Right atrium auricular region (tissue), 2 donors: ENCODE measurements at regions not wholly inside any gene's neighbourhood (a gene's known extent, or its start where the extent isn't known, plus 50 kb on each side); places are given as distances from the start of the nearest gene placed in this dataset.

Experiments
- DNase-seq: peaks from one replicate; pipeline ENCODE4 v3.0.0-alpha.2; 2019; ENCODE audit warnings: low spot score
- H3K27ac ChIP-seq, 2 donors: fragments of 200-600 bp; sonication (generic); 1 replicate in 1 of 2; 2 replicates in 1 of 2; pipeline ENCODE4 v1.5.1; 2016 to 2019
- H3K27me3 ChIP-seq, 2 donors: fragments of 200-600 bp; sonication (generic); one replicate each; pipeline versions ENCODE4 v1.5.1 to v1.6.0; 2017 to 2019
- H3K36me3 ChIP-seq: fragments of 200-600 bp; sonication (generic); one replicate; pipeline ENCODE4 v1.5.1; 2016
- H3K4me1 ChIP-seq, 2 donors: fragments of 200-600 bp; sonication (generic); one replicate each; pipeline versions ENCODE4 v1.5.1 to v1.6.0; 2017 to 2019
- H3K4me3 ChIP-seq, 2 donors: fragments of 200-600 bp; sonication (generic); 1 replicate in 1 of 2; 2 replicates in 1 of 2; pipeline ENCODE4 v1.5.1; 2017 to 2019; ENCODE audit warnings: mild to moderate bottlenecking in 1 of 2, moderate library complexity in 1 of 2
- H3K9me3 ChIP-seq, 2 donors: fragments of 200-600 bp; sonication (generic); one replicate each; pipeline ENCODE4 v1.5.1; 2019
- CTCF ChIP-seq, 2 donors: fragments of 200-600 bp; sonication (generic); IDR thresholded peaks; one replicate each; pipeline ENCODE4 v1.5.1; 2019; ENCODE audit warnings: antibody characterized with exemption in 2 of 2

DNA sequence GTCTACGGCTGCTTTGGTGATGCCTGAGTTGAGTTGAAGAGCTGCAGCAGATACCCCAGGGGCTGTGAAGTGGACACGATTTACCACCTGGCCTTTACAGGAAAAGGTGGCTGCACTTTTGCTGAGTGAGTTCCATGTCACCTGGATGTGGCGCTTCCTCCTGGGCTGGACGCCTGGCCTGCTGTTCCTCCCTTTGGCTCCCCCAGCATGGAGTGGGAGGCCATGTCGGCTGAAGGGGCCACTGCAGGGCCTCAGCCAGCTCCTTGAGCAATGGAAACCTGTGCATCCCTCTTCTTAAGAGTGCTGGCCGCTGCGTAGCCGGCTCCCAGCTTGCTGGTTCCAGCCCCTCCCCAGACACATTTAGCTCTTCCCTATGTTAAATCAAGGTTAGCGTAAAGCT lies 221.0 kb downstream of the GLRX3 start:
- no peak for DNase-seq
- TF ChIP-seq CTCF (IDR thresholded peaks at IDR 0.05): no peak
- no peaks in the 10 kb centered on the region for H3K27me3 ChIP-seq
- no peaks in the 10 kb centered on the region for H3K36me3 ChIP-seq
- no peak overlapping the region for H3K4me3 ChIP-seq
- no peak overlapping the region for H3K27ac ChIP-seq
- peaks cover 0 to 16% of the 10 kb centered on the region in 2 donors for H3K4me1 ChIP-seq
- H3K9me3 ChIP-seq: no peaks in the 10 kb centered on the region

- Histone ChIP-seq H3K27me3 (no peaks in the 10 kb centered on the region), H3K4me3 (no peak overlapping the region), H3K4me1 (peaks cover 0 to 21% of the 10 kb centered on the region in 2 donors), H3K27ac (no peak overlapping the region), H3K9me3 (no peaks in the 10 kb centered on the region), H3K36me3 (no peaks in the 10 kb centered on the region)
- TF ChIP-seq CTCF (IDR thresholded peaks at IDR 0.05): no peak
- DNase-seq: no peak
Measured at GRCh38 chr10:130357951-130358350, 221.8 kb downstream of the GLRX3 start.

GRCh38 chr10:130358981-130359650 lies 222.9 kb downstream of the GLRX3 start:
- TF ChIP-seq CTCF (IDR thresholded peaks at IDR 0.05): no peak
- no peaks in the 10 kb centered on the region for H3K9me3 ChIP-seq
- peaks cover 0 to 21% of the 10 kb centered on the region in 2 donors for H3K4me1 ChIP-seq
- H3K27ac ChIP-seq: no peak overlapping the region
- H3K27me3 ChIP-seq: no peaks in the 10 kb centered on the region
- no peak for DNase-seq
- no peaks in the 10 kb centered on the region for H3K36me3 ChIP-seq
- no peak overlapping the region for H3K4me3 ChIP-seq

DNA sequence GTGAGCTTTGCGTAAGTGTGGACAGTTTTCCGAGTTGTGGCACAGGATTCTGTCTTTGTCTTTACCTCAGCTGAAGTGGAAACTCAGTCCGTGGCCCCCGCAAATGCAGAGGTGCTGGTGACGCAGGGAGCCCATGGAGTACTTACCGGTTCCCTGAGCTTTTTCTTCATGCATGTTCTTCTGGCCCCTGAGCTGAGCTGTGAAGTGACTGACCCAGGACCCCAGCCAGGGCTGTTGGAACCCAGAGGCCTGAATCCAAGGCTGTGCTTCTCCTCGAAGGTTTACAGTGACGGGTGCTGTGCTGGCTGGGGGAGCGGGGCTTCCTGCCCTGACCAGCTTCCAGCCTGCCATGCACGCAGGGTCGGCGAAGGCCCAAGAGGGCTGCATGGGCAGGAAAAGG lies 223.5 kb downstream of the GLRX3 start:
- Histone ChIP-seq H3K4me3 (no peak overlapping the region), H3K27me3 (no peaks in the 10 kb centered on the region), H3K27ac (no peak overlapping the region), H3K4me1 (peaks cover 0 to 21% of the 10 kb centered on the region in 2 donors), H3K9me3 (no peaks in the 10 kb centered on the region), H3K36me3 (no peaks in the 10 kb centered on the region)
- no peak for TF ChIP-seq CTCF (IDR thresholded peaks at IDR 0.05)
- no peak for DNase-seq

DNA sequence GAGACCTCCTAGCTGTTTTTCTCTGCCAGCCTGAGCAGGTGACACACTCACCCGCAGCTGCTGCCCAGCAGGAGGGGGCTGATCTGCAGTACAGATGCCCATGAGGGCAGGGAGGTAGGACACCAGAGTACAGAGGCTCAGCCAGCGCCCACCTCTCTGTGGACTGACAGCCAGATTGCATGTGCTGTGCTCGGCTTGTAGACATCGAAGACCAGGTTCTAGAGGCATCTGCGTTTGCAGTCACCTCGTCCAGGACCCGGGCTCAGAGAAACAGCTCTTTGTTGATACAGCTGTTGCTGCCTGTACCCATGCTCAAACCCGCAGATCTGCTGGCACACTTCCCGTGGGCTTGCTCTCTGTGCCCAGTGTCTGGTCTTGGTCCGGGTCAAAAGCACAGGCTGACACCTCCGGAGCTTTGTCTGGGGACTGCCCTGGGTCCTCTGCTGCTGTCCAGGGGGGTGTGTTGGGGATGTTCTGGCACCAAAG lies 224.7 kb downstream of the GLRX3 start:
- Histone ChIP-seq H3K36me3 (no peaks in the 10 kb centered on the region), H3K4me1 (peaks cover 0 to 21% of the 10 kb centered on the region in 2 donors), H3K9me3 (no peaks in the 10 kb centered on the region), H3K27ac (no peak overlapping the region), H3K4me3 (no peak overlapping the region), H3K27me3 (no peaks in the 10 kb centered on the region)
- TF ChIP-seq CTCF (IDR thresholded peaks at IDR 0.05): no peak
- DNase-seq: no peak
